SJCRH30 (cell line): ENCODE measurements at regions not wholly inside any gene's neighbourhood (a gene's known extent, or its start where the extent isn't known, plus 50 kb on each side); places are given as distances from the start of the nearest gene placed in this dataset.

ENCODE experiments used
- DNase-seq, 2 experiments: peaks; one replicate each; pipeline ENCODE4 v3.0.0-alpha.2; 2015 to 2020
- H3K27ac ChIP-seq: fragments of 250-450 bp; sonication (Bioruptor Pico); 2 replicates; pipeline ENCODE4 v1.5.1; 2020; ENCODE audit warnings: mild to moderate bottlenecking, moderate library complexity
- H3K27me3 ChIP-seq: fragments of 250-450 bp; sonication (Bioruptor Pico); 2 replicates; pipeline ENCODE4 v1.5.1; 2020; ENCODE audit warnings: mild to moderate bottlenecking, moderate library complexity
- H3K36me3 ChIP-seq: fragments of 250-450 bp; sonication (Bioruptor Pico); 2 replicates; pipeline ENCODE4 v1.5.1; 2020; ENCODE audit warnings: mild to moderate bottlenecking, moderate library complexity
- H3K4me1 ChIP-seq: fragments of 250-450 bp; sonication (Bioruptor Pico); 2 replicates; pipeline ENCODE4 v1.5.1; 2020; ENCODE audit warnings: mild to moderate bottlenecking, moderate library complexity
- H3K4me3 ChIP-seq: fragments of 250-450 bp; sonication (Bioruptor Pico); 2 replicates; pipeline ENCODE4 v1.5.1; 2020; ENCODE audit warnings: mild to moderate bottlenecking, moderate library complexity
- H3K9me3 ChIP-seq: fragments of 250-450 bp; sonication (Bioruptor Pico); replicated peaks from 2 replicates; pipeline ENCODE4 v1.5.1; 2020; ENCODE audit warnings: mild to moderate bottlenecking, moderate library complexity

DNA sequence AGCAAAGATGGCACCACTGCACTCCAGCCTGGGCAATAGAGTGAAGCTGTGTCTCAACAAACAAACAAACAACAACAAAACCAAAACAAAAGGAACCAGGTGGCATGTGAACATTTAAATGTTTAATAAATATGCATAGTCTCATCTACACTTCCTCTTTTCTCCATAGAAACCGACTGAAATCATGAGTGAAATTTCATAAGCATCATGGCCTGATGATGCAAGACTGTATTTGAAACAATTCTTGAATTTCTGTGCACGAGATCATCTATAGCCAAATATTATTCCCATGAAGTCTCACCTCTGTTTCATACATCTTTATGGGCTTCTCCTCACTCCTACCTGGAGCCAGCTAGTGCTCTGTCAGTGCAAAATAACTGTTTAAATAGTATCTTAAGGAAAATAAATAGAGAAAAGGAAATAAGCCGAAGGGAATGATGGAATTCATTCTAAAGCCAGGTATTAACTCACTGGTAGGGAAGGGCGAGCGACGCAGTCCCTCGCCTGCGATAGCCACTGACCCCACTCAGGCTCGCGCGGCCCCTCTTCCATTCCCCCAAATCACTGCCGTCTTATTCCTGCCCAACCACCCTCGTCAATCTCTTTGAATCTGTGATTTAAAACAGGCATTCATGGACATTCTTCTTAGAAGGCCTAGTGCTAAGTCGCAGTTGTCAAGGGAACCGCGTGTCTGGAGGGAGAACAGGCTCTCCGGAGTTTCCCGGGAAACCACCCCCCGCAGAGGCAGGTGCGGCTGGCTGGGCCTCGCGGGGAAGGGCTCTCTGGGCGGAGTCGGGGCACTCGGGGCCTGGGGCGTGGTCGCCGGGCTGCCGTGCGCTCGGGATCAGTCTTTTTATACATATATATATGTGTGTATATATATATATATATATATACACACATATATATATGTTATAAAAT is 52.4 kb upstream of the TRIM2 start:
- Histone ChIP-seq H3K4me1 (peaks cover 8% of the 10 kb centered on the region), H3K27ac (peak overlapping the region; percentile 92), H3K27me3 (no peaks in the 10 kb centered on the region), H3K9me3 (no peaks in the 10 kb centered on the region), H3K4me3 (peak overlapping the region; percentile 74), H3K36me3 (no peaks in the 10 kb centered on the region)
- DNase-seq, result peak; percentile 77 to 81

DNA sequence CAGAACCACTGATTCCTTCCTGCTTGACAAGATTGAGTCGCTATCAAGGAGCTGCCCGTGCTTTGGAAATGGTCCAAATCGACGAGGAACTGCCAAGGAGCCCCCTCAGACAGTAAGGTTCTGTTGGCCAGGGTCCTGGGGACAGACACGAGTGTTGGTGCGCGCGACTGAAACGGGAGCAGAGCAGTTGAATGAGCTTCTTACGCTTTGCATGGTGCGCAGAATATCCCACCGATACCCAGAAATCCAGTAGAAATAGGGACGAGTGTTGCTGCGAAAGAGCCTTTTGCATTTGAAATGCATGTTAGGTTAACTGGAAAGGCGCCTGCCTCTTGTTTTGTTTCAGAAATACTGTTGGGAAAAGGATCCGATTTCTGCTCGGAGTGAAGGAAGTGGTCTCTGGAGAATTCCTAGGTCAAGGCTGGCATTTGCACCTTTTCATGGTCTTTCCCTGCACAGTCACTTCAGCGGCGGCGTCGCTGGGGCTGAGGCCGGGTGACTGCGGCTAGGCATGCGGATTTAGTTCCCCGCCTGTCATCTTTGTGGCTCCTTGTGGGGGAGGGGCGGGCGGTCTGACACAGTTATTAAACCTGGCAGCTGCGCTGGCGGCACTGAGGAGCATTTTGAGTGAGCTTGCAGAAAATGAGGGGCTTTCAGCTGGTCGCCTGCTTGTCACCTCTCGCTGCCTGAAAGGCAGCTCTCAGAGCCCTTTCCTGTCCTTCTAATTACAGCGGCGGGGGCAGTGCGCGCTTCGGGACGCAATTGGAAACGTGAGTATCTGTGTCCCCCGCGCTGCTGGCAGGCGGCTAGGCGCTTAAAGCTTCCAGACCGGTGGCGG is 51.5 kb upstream of the TRIM2 start:
- H3K9me3 ChIP-seq, result no peaks in the 10 kb centered on the region
- H3K27ac ChIP-seq, result peak overlapping the region; percentile 92
- no peaks in the 10 kb centered on the region for H3K27me3 ChIP-seq
- peak overlapping the region; percentile 74 for H3K4me3 ChIP-seq
- no peaks in the 10 kb centered on the region for H3K36me3 ChIP-seq
- peaks cover 16% of the 10 kb centered on the region for H3K4me1 ChIP-seq
- DNase-seq, result peak; percentile 90 to 92

DNA sequence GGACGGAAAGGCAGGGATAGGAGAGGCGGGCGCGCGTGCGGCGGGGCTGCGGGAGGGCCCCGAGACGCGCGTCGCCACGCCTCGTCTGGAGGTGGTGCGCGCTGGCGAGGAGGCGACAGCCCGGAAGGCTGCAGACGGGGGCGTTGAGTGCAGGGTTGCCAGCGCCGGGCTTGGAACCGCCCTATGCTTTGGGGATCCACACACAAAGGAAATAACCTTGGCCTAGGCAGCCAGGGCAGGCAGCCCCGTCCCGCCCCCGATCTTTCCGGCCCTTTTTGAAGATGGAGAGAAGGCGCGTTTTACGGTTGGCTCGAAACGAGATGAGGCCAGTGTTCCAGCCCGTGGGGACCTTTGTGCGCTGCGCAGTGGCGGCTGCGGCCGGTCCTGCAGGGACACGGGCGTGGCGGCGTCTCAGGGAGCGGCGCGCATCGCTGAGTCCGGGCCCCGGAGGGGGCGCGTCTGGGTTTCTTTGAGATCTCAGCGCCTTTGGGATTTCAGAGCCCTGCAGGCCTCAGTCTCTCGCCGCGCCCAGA is 50.8 kb upstream of the TRIM2 start:
- DNase-seq, result peak; percentile 74 to 77
- Histone ChIP-seq H3K27ac (peak overlapping the region; percentile 92), H3K4me1 (peaks cover 16% of the 10 kb centered on the region), H3K36me3 (no peaks in the 10 kb centered on the region), H3K9me3 (no peaks in the 10 kb centered on the region), H3K27me3 (no peaks in the 10 kb centered on the region), H3K4me3 (peak overlapping the region; percentile 74)

DNA sequence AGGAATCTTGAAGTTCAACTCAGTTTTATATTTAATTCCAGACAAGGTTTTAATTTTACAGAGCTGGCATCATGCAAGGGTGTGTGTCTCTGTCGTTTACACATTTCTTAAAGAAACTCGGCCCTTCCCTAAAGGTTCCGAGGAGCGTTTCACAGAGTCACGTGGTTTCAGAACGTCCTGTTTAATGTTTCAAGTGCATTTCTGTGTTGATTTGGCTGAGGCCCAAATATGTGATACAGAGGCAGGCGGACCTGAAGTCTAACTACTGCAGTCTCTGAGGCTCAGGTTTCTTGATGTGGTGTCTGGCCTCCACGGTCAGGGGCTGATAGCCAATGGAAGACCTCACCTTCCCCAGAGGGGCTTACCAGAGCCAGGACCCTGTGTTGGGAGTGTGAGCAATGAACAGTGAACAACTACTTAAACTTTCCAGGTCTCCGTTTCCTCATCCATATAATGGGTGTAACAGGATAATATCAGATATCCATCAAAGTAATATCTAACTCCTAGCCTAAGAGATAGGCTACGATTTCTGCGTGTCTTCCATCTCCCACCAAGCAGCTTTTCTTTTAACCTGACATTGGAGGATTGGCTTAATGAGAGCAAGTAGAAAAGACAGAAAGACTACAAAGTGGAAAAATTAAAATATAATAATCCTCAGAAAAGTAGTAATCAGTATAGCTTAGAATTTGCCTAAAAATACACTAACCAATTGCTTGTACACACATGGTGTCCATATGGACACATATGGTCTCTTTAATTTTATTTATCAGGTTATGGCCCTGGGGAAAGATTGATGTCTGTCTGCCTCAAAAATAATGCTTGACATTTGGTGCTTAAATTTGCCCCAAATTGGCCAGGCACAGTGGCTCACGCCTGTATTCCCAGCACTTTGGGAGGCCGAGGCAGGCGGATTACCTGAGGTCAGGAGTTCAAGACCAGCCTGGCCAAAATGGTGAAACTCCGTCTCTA is 50.0 kb upstream of the TRIM2 start:
- H3K27ac ChIP-seq, result peak overlapping the region; percentile 92

More for the DNA sequence above, 50.0 kb upstream of the TRIM2 start:
- Histone ChIP-seq H3K36me3 (no peaks in the 10 kb centered on the region), H3K4me1 (peaks cover 16% of the 10 kb centered on the region), H3K9me3 (no peaks in the 10 kb centered on the region), H3K27me3 (no peaks in the 10 kb centered on the region), H3K4me3 (peak overlapping the region; percentile 74)
- peak; percentile 62 to 72 for DNase-seq
